ENCODE measurements at regions not wholly inside any gene's neighbourhood (a gene's known extent, or its start where the extent isn't known, plus 50 kb on each side); places are given as distances from the start of the nearest gene placed in this dataset.
A peak's percentile ranks its signal among the peaks of the same experiment; 100 is the strongest.

GRCh38 chr13:26976313-26976712, 195.3 kb downstream of the USP12 start:
- Histone ChIP-seq H3K27me3 (replicated peaks; ENCODE audit: insufficient read depth) (peaks cover 4% of the 10 kb centered on the region), H3K27ac (no peak overlapping the region), H3K4me1 (replicated peaks) (no peaks in the 10 kb centered on the region), H3K36me3 (no peaks in the 10 kb centered on the region), H3K9me3 (no peaks in the 10 kb centered on the region), H3K4me3 (no peak overlapping the region)
- intact Hi-C loops (cut with DNase I), result no loop called here
- TF ChIP-seq POLR2AphosphoS5 (IDR thresholded peaks at IDR 0.05) (no peak), POLR2A (IDR thresholded peaks at IDR 0.05) (no peak)
- TF ChIP-seq, protein P1, sequence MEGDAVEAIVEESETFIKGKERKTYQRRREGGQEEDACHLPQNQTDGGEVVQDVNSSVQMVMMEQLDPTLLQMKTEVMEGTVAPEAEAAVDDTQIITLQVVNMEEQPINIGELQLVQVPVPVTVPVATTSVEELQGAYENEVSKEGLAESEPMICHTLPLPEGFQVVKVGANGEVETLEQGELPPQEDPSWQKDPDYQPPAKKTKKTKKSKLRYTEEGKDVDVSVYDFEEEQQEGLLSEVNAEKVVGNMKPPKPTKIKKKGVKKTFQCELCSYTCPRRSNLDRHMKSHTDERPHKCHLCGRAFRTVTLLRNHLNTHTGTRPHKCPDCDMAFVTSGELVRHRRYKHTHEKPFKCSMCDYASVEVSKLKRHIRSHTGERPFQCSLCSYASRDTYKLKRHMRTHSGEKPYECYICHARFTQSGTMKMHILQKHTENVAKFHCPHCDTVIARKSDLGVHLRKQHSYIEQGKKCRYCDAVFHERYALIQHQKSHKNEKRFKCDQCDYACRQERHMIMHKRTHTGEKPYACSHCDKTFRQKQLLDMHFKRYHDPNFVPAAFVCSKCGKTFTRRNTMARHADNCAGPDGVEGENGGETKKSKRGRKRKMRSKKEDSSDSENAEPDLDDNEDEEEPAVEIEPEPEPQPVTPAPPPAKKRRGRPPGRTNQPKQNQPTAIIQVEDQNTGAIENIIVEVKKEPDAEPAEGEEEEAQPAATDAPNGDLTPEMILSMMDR (IDR thresholded peaks at IDR 0.05), result no peak
- 86% methylated on average over 1 of the region's 1 CpG for WGBS
- no peak for DNase-seq (ENCODE audit: low spot score)

- peaks cover 4% of the 10 kb centered on the region for H3K27me3 ChIP-seq (replicated peaks; ENCODE audit: insufficient read depth)
- H3K27ac ChIP-seq, result no peak overlapping the region
- H3K4me3 ChIP-seq, result no peak overlapping the region
- H3K4me1 ChIP-seq (replicated peaks), result no peaks in the 10 kb centered on the region
- no peak for DNase-seq (ENCODE audit: low spot score)
- TF ChIP-seq POLR2AphosphoS5 (IDR thresholded peaks at IDR 0.05) (no peak), POLR2A (IDR thresholded peaks at IDR 0.05) (no peak)
- TF ChIP-seq, protein P1 (IDR thresholded peaks at IDR 0.05), result no peak
- H3K9me3 ChIP-seq, result no peaks in the 10 kb centered on the region
- intact Hi-C loops (cut with DNase I), result no loop called here
- WGBS, result 91% methylated on average over 4 of the region's 4 CpGs
- no peaks in the 10 kb centered on the region for H3K36me3 ChIP-seq
Observed at GRCh38 chr13:26973946-26974345, 197.7 kb downstream of the USP12 start.

DNA sequence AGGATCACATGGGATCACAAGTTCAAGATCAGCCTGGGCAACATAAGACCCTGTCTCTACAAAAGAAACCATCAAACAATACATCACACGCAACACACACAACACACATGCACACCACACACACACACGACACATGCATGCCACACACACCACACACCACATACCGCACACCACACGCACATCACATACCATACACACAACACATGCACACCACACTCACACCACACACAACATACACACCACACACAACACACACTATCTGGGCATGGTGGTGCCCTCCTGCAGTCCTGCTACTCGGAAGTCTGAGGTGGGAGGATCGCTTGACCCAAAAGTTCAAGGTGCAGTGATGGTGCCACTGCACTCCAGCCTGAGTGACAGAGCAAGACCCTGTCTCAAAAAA, 198.3 kb downstream of the USP12 start:
- no peak for DNase-seq (ENCODE audit: low spot score)
- WGBS, result 78% methylated on average over 6 of the region's 6 CpGs
- Histone ChIP-seq H3K9me3 (no peaks in the 10 kb centered on the region), H3K4me1 (replicated peaks) (no peaks in the 10 kb centered on the region), H3K27ac (no peak overlapping the region), H3K27me3 (replicated peaks; ENCODE audit: insufficient read depth) (peaks cover 4% of the 10 kb centered on the region), H3K36me3 (no peaks in the 10 kb centered on the region), H3K4me3 (no peak overlapping the region)
- TF ChIP-seq, protein P1 (IDR thresholded peaks at IDR 0.05), result no peak
- TF ChIP-seq POLR2AphosphoS5 (IDR thresholded peaks at IDR 0.05) (no peak), POLR2A (IDR thresholded peaks at IDR 0.05) (no peak)
- intact Hi-C loops (cut with DNase I), result no loop called here

GRCh38 chr13:26971990-26972887, 199.4 kb downstream of the USP12 start:
- TF ChIP-seq, protein P1 (IDR thresholded peaks at IDR 0.05), result peak in 2 of 4 experiments; percentile 5 to 19
- no peak for TF ChIP-seq POLR2AphosphoS5 (IDR thresholded peaks at IDR 0.05)
- WGBS, result 45% methylated on average over 10 of the region's 10 CpGs
- no peak for DNase-seq (ENCODE audit: low spot score)
- no peaks in the 10 kb centered on the region for H3K36me3 ChIP-seq
- peaks cover 3% of the 10 kb centered on the region for H3K27me3 ChIP-seq (replicated peaks; ENCODE audit: insufficient read depth)
- H3K27ac ChIP-seq, result no peak overlapping the region
- H3K4me1 ChIP-seq (replicated peaks), result no peaks in the 10 kb centered on the region
- intact Hi-C loops (cut with DNase I), result no loop called here
- no peaks in the 10 kb centered on the region for H3K9me3 ChIP-seq
- H3K4me3 ChIP-seq, result no peak overlapping the region
